Coronary artery (tissue), 2 donors: ENCODE measurements at regions not wholly inside any gene's neighbourhood (a gene's known extent, or its start where the extent isn't known, plus 50 kb on each side); places are given as distances from the start of the nearest gene placed in this dataset.
"Not testable (repeated sequence)": the region's sequence is repeated elsewhere in the genome, so short reads cannot be mapped to it uniquely, and the experiment has no call there.

Experiments
- DNase-seq: peaks from one replicate; pipeline ENCODE4 v3.0.0-alpha.2; 2017; ENCODE audit warnings: low spot score
- H3K27ac ChIP-seq, 2 donors: fragments of 200-600 bp; sonication (generic); one replicate each; pipeline ENCODE4 v1.5.1; 2016 to 2019
- H3K4me3 ChIP-seq: fragments of 200-600 bp; sonication (generic); 2 replicates; pipeline ENCODE4 v1.5.1; 2016; ENCODE audit warnings: mild to moderate bottlenecking, moderate library complexity
- TF ChIP-seq, protein P1 (sequence below): fragments of 200-600 bp; sonication (generic); IDR thresholded peaks from one replicate; pipeline ENCODE4 v1.5.1; 2019; ENCODE audit warnings: antibody characterized with exemption

GRCh38 chr18:41873730-41874129 lies 81.3 kb upstream of the PIK3C3 start:
- no peak overlapping the region for H3K4me3 ChIP-seq
- H3K27ac ChIP-seq, result no peak overlapping the region
- no peak for DNase-seq
- TF ChIP-seq, protein P1, sequence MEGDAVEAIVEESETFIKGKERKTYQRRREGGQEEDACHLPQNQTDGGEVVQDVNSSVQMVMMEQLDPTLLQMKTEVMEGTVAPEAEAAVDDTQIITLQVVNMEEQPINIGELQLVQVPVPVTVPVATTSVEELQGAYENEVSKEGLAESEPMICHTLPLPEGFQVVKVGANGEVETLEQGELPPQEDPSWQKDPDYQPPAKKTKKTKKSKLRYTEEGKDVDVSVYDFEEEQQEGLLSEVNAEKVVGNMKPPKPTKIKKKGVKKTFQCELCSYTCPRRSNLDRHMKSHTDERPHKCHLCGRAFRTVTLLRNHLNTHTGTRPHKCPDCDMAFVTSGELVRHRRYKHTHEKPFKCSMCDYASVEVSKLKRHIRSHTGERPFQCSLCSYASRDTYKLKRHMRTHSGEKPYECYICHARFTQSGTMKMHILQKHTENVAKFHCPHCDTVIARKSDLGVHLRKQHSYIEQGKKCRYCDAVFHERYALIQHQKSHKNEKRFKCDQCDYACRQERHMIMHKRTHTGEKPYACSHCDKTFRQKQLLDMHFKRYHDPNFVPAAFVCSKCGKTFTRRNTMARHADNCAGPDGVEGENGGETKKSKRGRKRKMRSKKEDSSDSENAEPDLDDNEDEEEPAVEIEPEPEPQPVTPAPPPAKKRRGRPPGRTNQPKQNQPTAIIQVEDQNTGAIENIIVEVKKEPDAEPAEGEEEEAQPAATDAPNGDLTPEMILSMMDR, result no peak

GRCh38 chr18:41872206-41872605 lies 82.8 kb upstream of the PIK3C3 start:
- no peak for DNase-seq
- no peak overlapping the region for H3K27ac ChIP-seq
- no peak overlapping the region for H3K4me3 ChIP-seq
- TF ChIP-seq, protein P1, result no peak

- TF ChIP-seq, protein P1, result no peak
- H3K4me3 ChIP-seq, result no peak overlapping the region
- DNase-seq, result no peak
- H3K27ac ChIP-seq, result no peak overlapping the region
These were observed 83.6 kb upstream of the PIK3C3 start for GRCh38 chr18:41871229-41872000.

DNA sequence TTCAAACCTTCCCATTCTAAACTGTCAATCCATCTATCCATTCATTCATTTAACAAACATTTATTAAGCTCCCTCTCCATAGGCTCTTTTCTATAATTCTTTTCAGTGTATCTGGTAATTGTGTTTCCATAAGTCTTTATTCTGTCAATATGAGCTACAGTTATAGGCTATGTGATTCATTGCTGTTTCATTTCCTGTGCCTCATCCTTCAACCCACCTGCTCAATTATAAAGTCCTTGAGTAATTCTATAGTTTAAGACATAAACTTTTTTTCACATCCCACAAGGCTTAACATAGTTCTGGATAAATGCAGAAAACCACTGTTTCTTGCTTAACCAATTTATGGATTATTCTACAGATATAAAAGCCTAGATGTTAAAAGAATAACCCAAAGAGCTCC lies 84.2 kb upstream of the PIK3C3 start:
- Histone ChIP-seq H3K27ac (no peak overlapping the region), H3K4me3 (no peak overlapping the region)
- DNase-seq, result no peak
- TF ChIP-seq, protein P1, result no peak

- no peak overlapping the region for H3K4me3 ChIP-seq
- DNase-seq, result no peak
- no peak overlapping the region for H3K27ac ChIP-seq
- TF ChIP-seq, protein P1, result no peak
These were observed 84.8 kb upstream of the PIK3C3 start for GRCh38 chr18:41870191-41870590.

GRCh38 chr18:41865796-41866195 lies 89.2 kb upstream of the PIK3C3 start:
- not testable (repeated sequence) for H3K27ac ChIP-seq, H3K4me3 ChIP-seq, DNase-seq

DNA sequence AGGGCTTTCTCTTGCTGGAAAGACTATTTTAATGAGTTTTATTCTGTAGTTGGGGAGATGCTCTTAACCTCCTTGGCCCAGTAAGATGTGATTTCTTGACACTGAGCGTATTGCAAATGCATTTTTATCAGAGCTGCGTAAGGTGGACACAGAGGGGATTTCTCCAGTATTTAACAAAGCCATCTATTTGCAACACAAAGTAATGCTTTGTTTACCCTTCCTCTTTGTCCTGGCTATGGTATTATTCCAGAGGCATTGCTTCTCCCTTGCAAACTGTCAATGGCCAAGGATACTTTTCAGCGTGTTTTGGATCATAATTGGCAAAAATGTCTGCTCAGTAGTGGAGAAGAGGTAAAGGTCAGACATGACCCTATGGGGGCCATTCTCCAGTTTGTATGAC lies 90.8 kb upstream of the PIK3C3 start:
- Histone ChIP-seq H3K27ac (no peak overlapping the region), H3K4me3 (no peak overlapping the region)
- no peak for DNase-seq
- TF ChIP-seq, protein P1, result no peak
